ENCODE measurements at regions not wholly inside any gene's neighbourhood (a gene's known extent, or its start where the extent isn't known, plus 50 kb on each side); places are given as distances from the start of the nearest gene placed in this dataset.

DNA sequence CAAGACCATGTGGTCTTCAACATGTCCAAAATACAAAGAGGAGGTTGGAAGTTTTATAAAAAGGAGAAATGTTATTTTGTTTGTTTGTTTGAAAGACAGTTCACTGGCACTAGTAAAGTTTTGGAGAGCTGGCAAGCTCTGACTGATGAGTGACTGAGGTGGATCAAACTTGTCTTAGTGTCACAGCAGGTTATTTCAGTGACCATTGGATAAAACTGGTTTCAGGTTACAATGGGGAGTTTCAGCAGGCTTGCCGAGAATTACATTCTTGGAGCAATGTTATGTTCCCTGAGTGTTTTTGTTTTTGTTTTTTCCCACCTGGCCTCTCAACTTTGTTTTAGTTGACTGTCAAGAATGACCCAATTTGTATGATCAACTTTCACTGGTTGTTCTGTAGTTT is 414.5 kb upstream of the ARHGEF26 start:
- TF ChIP-seq CTCF (IDR thresholded peaks at IDR 0.05 in 8 of 11, conservative IDR thresholded peaks at IDR 0.05 in 3 of 11), result no peak
- no peak for TF ChIP-seq POLR2A (IDR thresholded peaks at IDR 0.05)
- TF ChIP-seq POLR2AphosphoS5 (IDR thresholded peaks at IDR 0.05), result no peak

Measured in spleen (tissue), 7 donors.